HG02840 (cell line): ENCODE measurements at regions not wholly inside any gene's neighbourhood (a gene's known extent, or its start where the extent isn't known, plus 50 kb on each side); places are given as distances from the start of the nearest gene placed in this dataset.
"Not testable (repeated sequence)": the region's sequence is repeated elsewhere in the genome, so short reads cannot be mapped to it uniquely, and the experiment has no call there.

Experiments
- ATAC-seq: cut with Tn5 transposase; IDR thresholded peaks from one replicate; pipeline ENCODE4 v1.9.1; 2021; ENCODE audit warnings: mild to moderate bottlenecking, moderate library complexity, moderate number of reproducible peaks; ENCODE audit not compliant: unreplicated experiment, low FRiP score

- no peak for ATAC-seq
Observed at GRCh38 chr1:199784138-199784895, 243.2 kb upstream of the NR5A2 start.

- no peak for ATAC-seq
Observed at GRCh38 chr1:199786695-199787094, 240.8 kb upstream of the NR5A2 start.

- ATAC-seq = no peak
Observed at GRCh38 chr1:199789141-199789540, 238.4 kb upstream of the NR5A2 start.

- ATAC-seq = no peak
Observed at GRCh38 chr1:199791495-199791894, 236.0 kb upstream of the NR5A2 start.

GRCh38 chr1:199792874-199793273, 234.6 kb upstream of the NR5A2 start:
- no peak for ATAC-seq

GRCh38 chr1:199794105-199794863, 233.2 kb upstream of the NR5A2 start:
- ATAC-seq = no peak

GRCh38 chr1:199799116-199799515, 228.4 kb upstream of the NR5A2 start:
- no peak for ATAC-seq

GRCh38 chr1:199804526-199804925, 223.0 kb upstream of the NR5A2 start:
- no peak for ATAC-seq

- ATAC-seq = no peak
Observed at GRCh38 chr1:199808110-199808870, 219.2 kb upstream of the NR5A2 start.

- no peak for ATAC-seq
Observed at GRCh38 chr1:199809311-199809710, 218.2 kb upstream of the NR5A2 start.

GRCh38 chr1:199811163-199811562, 216.3 kb upstream of the NR5A2 start:
- no peak for ATAC-seq

- no peak for ATAC-seq
Observed at GRCh38 chr1:199813198-199813597, 214.3 kb upstream of the NR5A2 start.

- no peak for ATAC-seq
Observed at GRCh38 chr1:199815947-199816346, 211.6 kb upstream of the NR5A2 start.

GRCh38 chr1:199817266-199817665, 210.2 kb upstream of the NR5A2 start:
- no peak for ATAC-seq

GRCh38 chr1:199821029-199821779, 206.3 kb upstream of the NR5A2 start:
- ATAC-seq = no peak

GRCh38 chr1:199832451-199832850, 195.1 kb upstream of the NR5A2 start:
- ATAC-seq = no peak

- no peak for ATAC-seq
Observed at GRCh38 chr1:199834711-199835110, 192.8 kb upstream of the NR5A2 start.

GRCh38 chr1:199836430-199836829, 191.1 kb upstream of the NR5A2 start:
- no peak for ATAC-seq

- ATAC-seq = no peak
Observed at GRCh38 chr1:199837321-199837720, 190.2 kb upstream of the NR5A2 start.

- not testable (repeated sequence) for ATAC-seq
Observed at GRCh38 chr1:199839608-199840007, 187.9 kb upstream of the NR5A2 start.
